OCI-LY1 (cell line): ENCODE measurements at regions not wholly inside any gene's neighbourhood (a gene's known extent, or its start where the extent isn't known, plus 50 kb on each side); places are given as distances from the start of the nearest gene placed in this dataset.

Experiments used
- H2AFZ ChIP-seq: fragments of 200-600 bp; sonication (generic), shearing (Covaris generic); 2 replicates; pipeline ENCODE4 v1.6.0; 2014; ENCODE audit warnings: antibody characterized with exemption, mild to moderate bottlenecking, low read length
- H3F3A ChIP-seq: fragments of 200-600 bp; sonication (generic), shearing (Covaris generic); 2 replicates; pipeline ENCODE4 v1.6.0; 2014; ENCODE audit warnings: mild to moderate bottlenecking, antibody characterized with exemption, low read length, moderate library complexity; ENCODE audit not compliant: insufficient read depth
- H3K27ac ChIP-seq: fragments of 200-600 bp; sonication (generic); 2 replicates; pipeline ENCODE4 v1.5.1; 2014; ENCODE audit warnings: low read length, mixed run types, mild to moderate bottlenecking, low read depth; ENCODE audit not compliant: poor library complexity, severe bottlenecking
- H3K27me3 ChIP-seq: fragments of 200-600 bp; sonication (generic); 2 replicates; pipeline ENCODE4 v1.6.0; 2014; ENCODE audit warnings: antibody characterized with exemption, mild to moderate bottlenecking, low read length, moderate library complexity; ENCODE audit not compliant: insufficient read depth
- H3K36me3 ChIP-seq: fragments of 200-600 bp; sonication (generic); 2 replicates; pipeline ENCODE4 v1.6.1; 2014; ENCODE audit warnings: mild to moderate bottlenecking, antibody characterized with exemption, low read length, moderate library complexity, mixed read lengths; ENCODE audit not compliant: insufficient read depth
- H3K4me1 ChIP-seq: fragments of 200-600 bp; sonication (generic); 2 replicates; pipeline ENCODE4 v1.5.1; 2014; ENCODE audit warnings: mild to moderate bottlenecking, low read length, moderate library complexity; ENCODE audit not compliant: insufficient read depth, severe bottlenecking
- H3K4me2 ChIP-seq: fragments of 200-600 bp; sonication (generic), shearing (Covaris generic); 2 replicates; pipeline ENCODE4 v1.6.1; 2014; ENCODE audit warnings: low read length
- H3K4me3 ChIP-seq: fragments of 200-600 bp; sonication (generic); 2 replicates; pipeline ENCODE4 v1.5.1; 2014; ENCODE audit warnings: low read length, low read depth, mild to moderate bottlenecking, mixed read lengths; ENCODE audit not compliant: poor library complexity, severe bottlenecking
- H3K79me2 ChIP-seq: fragments of 200-600 bp; shearing (Covaris generic); 2 replicates; pipeline ENCODE4 v1.6.1; 2016; ENCODE audit warnings: mixed run types, low read length, mixed read lengths; ENCODE audit not compliant: insufficient read depth
- H3K9ac ChIP-seq: fragments of 200-600 bp; sonication (generic), shearing (Covaris generic); 2 replicates; pipeline ENCODE4 v1.6.1; 2014; ENCODE audit warnings: mild to moderate bottlenecking, low read length, mixed read lengths
- H3K9me2 ChIP-seq: fragments of 200-600 bp; sonication (generic), shearing (Covaris generic); 2 replicates; pipeline ENCODE4 v1.6.1; 2014; ENCODE audit warnings: low read depth, mild to moderate bottlenecking, low read length, mixed read lengths
- H3K9me3 ChIP-seq: fragments of 200-600 bp; shearing (Covaris generic); 2 replicates; pipeline ENCODE4 v1.6.1; 2014; ENCODE audit warnings: low read length, mixed read lengths
- H4K20me1 ChIP-seq: fragments of 200-600 bp; sonication (generic), shearing (Covaris generic); 2 replicates; pipeline ENCODE4 v1.6.0; 2016; ENCODE audit warnings: mild to moderate bottlenecking, low read length; ENCODE audit not compliant: insufficient read depth
- EZH2 ChIP-seq: fragments of 200-600 bp; sonication (generic), shearing (Covaris generic); IDR thresholded peaks from 2 replicates; pipeline ENCODE4 v1.8.0; 2017; ENCODE audit warnings: borderline replicate concordance, mixed run types, mild to moderate bottlenecking, antibody characterized with exemption, low read length, moderate library complexity, mixed read lengths
- TF ChIP-seq, protein P1 (sequence below): fragments of 200-600 bp; sonication (generic), shearing (Covaris generic); IDR thresholded peaks from 2 replicates; pipeline ENCODE4 v1.5.1; 2017; ENCODE audit warnings: mild to moderate bottlenecking, antibody characterized with exemption, low read length, moderate library complexity, mixed read lengths

DNA sequence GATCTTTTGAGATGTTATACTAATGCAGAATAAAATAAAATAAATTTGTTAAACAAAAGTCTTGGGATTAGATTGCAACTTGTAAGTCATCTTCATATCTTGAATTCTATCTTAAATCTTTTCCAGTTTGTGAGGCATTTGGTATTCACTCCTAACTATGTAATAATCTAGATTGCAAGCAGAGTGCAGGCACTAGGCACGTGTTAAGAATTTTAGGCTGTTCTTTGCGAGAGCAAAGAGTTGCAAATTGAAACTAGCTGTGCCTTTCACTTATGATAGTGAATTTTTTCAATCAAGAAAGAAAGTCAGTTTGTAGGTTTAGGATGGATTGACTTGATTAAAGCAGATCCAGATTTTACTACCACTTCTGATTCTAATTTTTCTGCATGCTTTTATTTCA is 264.1 kb upstream of the SPRY2 start:
- no peaks in the 10 kb centered on the region for H3K9me3 ChIP-seq
- no peaks in the 10 kb centered on the region for H3K36me3 ChIP-seq
- H3K4me1 ChIP-seq, result no peaks in the 10 kb centered on the region
- no peak overlapping the region for H3K27ac ChIP-seq
- H3F3A ChIP-seq, result no peaks in the 10 kb centered on the region
- no peaks in the 10 kb centered on the region for H3K79me2 ChIP-seq
- no peaks in the 10 kb centered on the region for H3K9me2 ChIP-seq
- H3K4me3 ChIP-seq, result no peak overlapping the region
- H4K20me1 ChIP-seq, result no peaks in the 10 kb centered on the region
- H3K9ac ChIP-seq, result no peak overlapping the region
- TF ChIP-seq, protein P1, sequence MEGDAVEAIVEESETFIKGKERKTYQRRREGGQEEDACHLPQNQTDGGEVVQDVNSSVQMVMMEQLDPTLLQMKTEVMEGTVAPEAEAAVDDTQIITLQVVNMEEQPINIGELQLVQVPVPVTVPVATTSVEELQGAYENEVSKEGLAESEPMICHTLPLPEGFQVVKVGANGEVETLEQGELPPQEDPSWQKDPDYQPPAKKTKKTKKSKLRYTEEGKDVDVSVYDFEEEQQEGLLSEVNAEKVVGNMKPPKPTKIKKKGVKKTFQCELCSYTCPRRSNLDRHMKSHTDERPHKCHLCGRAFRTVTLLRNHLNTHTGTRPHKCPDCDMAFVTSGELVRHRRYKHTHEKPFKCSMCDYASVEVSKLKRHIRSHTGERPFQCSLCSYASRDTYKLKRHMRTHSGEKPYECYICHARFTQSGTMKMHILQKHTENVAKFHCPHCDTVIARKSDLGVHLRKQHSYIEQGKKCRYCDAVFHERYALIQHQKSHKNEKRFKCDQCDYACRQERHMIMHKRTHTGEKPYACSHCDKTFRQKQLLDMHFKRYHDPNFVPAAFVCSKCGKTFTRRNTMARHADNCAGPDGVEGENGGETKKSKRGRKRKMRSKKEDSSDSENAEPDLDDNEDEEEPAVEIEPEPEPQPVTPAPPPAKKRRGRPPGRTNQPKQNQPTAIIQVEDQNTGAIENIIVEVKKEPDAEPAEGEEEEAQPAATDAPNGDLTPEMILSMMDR, result no peak
- no peaks in the 10 kb centered on the region for H3K27me3 ChIP-seq
- no peak overlapping the region for H3K4me2 ChIP-seq
- H2AFZ ChIP-seq, result no peak overlapping the region

DNA sequence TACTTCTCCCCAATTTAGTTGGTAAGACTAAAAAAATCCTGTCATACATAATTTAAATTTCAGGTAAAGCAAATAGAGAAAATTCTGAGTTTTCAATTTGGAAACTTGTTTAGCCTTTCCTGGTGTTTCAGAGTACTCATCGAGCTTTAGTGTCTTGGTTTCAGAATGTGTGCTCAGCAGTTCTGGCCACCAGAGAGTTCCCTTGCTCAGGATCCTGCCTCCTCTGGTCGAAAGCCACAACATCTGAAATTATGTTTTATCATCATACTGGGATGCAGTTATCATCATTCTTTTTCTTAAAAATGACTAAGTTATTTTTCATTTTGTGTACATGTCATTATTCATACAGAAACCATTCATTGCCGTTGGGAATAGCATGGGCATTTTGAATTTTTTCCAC is 263.2 kb upstream of the SPRY2 start:
- no peaks in the 10 kb centered on the region for H3K27me3 ChIP-seq
- no peak for TF ChIP-seq EZH2
- TF ChIP-seq, protein P1, result peak; percentile 13; the same call in 1 of the 2 replicates
- H2AFZ ChIP-seq, result no peak overlapping the region
- H3K4me1 ChIP-seq, result no peaks in the 10 kb centered on the region
- no peak overlapping the region for H3K4me3 ChIP-seq
- no peak overlapping the region for H3K4me2 ChIP-seq
- no peak overlapping the region for H3K9ac ChIP-seq
- H3K9me2 ChIP-seq, result no peaks in the 10 kb centered on the region
- H3K79me2 ChIP-seq, result no peaks in the 10 kb centered on the region
- no peaks in the 10 kb centered on the region for H3F3A ChIP-seq
- no peaks in the 10 kb centered on the region for H3K9me3 ChIP-seq
- H4K20me1 ChIP-seq, result no peaks in the 10 kb centered on the region
- no peak overlapping the region for H3K27ac ChIP-seq
- no peaks in the 10 kb centered on the region for H3K36me3 ChIP-seq

DNA sequence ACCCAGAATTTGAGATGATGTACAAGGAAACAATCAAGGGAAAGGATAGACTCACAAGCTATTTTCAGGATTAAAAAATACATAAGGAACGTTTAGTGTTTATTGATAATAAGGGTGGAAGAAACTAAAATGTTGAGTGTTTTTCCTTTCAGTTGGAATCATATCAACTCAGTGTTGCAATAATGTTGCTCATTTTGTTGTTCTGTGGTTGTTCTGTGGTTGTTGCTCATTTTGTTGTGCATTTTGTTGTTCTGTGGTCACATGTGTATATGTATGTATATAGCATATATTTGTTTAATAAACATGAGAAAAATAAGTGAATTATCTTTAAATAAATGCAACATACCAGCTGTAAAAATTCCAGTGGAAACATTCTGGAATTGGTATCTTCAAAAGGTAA is 262.4 kb upstream of the SPRY2 start:
- Histone ChIP-seq H3F3A (no peaks in the 10 kb centered on the region), H3K36me3 (no peaks in the 10 kb centered on the region), H3K4me2 (no peak overlapping the region), H3K27ac (no peak overlapping the region), H3K9me2 (no peaks in the 10 kb centered on the region), H3K9ac (no peak overlapping the region), H3K4me3 (no peak overlapping the region), H3K27me3 (no peaks in the 10 kb centered on the region), H3K79me2 (no peaks in the 10 kb centered on the region), H3K4me1 (no peaks in the 10 kb centered on the region), H4K20me1 (no peaks in the 10 kb centered on the region), H2AFZ (no peak overlapping the region), H3K9me3 (no peaks in the 10 kb centered on the region)
- no peak for TF ChIP-seq EZH2

DNA sequence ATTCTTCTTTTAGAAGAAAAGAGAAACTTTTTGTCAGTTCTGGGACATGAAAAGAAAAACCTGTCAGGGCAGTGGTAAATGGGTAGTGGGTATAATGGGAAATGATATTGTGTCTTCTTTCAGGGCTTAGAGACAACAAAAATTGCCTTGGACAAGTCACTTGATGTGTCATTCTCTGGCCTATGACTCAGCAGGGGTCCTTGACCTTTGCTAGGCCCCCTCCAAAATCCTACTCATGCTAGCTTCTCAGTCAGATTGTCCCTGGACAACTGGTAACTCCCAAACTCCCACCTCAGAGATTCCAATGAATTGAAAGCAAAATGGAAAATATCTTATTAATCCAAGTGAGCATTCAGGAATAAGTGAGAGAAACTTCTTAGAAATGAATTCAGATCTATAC is 258.8 kb upstream of the SPRY2 start:
- no peaks in the 10 kb centered on the region for H3K27me3 ChIP-seq
- no peaks in the 10 kb centered on the region for H3K9me3 ChIP-seq
- no peak overlapping the region for H3K4me3 ChIP-seq
- no peaks in the 10 kb centered on the region for H3K36me3 ChIP-seq
- no peaks in the 10 kb centered on the region for H4K20me1 ChIP-seq
- no peaks in the 10 kb centered on the region for H3F3A ChIP-seq
- no peaks in the 10 kb centered on the region for H3K9me2 ChIP-seq
- no peaks in the 10 kb centered on the region for H3K4me1 ChIP-seq
- H3K4me2 ChIP-seq, result no peak overlapping the region
- no peak overlapping the region for H3K9ac ChIP-seq
- TF ChIP-seq, protein P1, result no peak
- no peak for TF ChIP-seq EZH2
- H3K27ac ChIP-seq, result no peak overlapping the region
- no peak overlapping the region for H2AFZ ChIP-seq
- no peaks in the 10 kb centered on the region for H3K79me2 ChIP-seq
